HCT116 (cell line): ENCODE measurements at regions not wholly inside any gene's neighbourhood (a gene's known extent, or its start where the extent isn't known, plus 50 kb on each side); places are given as distances from the start of the nearest gene placed in this dataset.

Experiments
- ATF3 ChIP-seq: IDR thresholded peaks from 2 replicates; pipeline ENCODE4 v1.6.1; 2012
- CEBPB ChIP-seq: IDR thresholded peaks from 2 replicates; pipeline ENCODE4 v1.6.1; 2012; ENCODE audit warnings: low read depth
- CTCF ChIP-seq, 3 experiments: fragments of 200-600 bp in 1 of 3; sonication (generic) in 1 of 3; IDR thresholded peaks in 2 of 3; conservative IDR thresholded peaks in 1 of 3; 2 replicates each; pipeline ENCODE4 v1.5.1; 2012 to 2017; ENCODE audit warnings: low read depth in 2 of 3, low read length in 2 of 3, antibody characterized with exemption in 1 of 3, borderline replicate concordance in 1 of 3, control low read depth in 1 of 3, mild to moderate bottlenecking in 1 of 3, mixed read lengths in 1 of 3, mixed run types in 1 of 3, moderate library complexity in 1 of 3; ENCODE audit not compliant: insufficient read depth in 1 of 3
- EGR1 ChIP-seq: IDR thresholded peaks from 2 replicates; pipeline ENCODE4 v1.6.1; 2012; ENCODE audit warnings: low read depth
- EZH2phosphoT487 ChIP-seq: fragments of 200-600 bp; IDR thresholded peaks from 2 replicates; pipeline ENCODE4 v1.6.1; 2018; ENCODE audit warnings: antibody characterized with exemption, borderline replicate concordance
- MAX ChIP-seq: IDR thresholded peaks from 2 replicates; pipeline ENCODE4 v1.6.1; 2012
- POLR2A ChIP-seq: IDR thresholded peaks from 2 replicates; pipeline ENCODE4 v1.7.0; 2011; ENCODE audit warnings: borderline replicate concordance; ENCODE audit not compliant: insufficient read depth, insufficient read length; ENCODE audit errors: extremely low read depth
- POLR2AphosphoS5 ChIP-seq: IDR thresholded peaks from 2 replicates; pipeline ENCODE4 v1.6.1; 2011; ENCODE audit warnings: mild to moderate bottlenecking, low read depth, low read length, moderate library complexity
- REST ChIP-seq: IDR thresholded peaks from 2 replicates; pipeline ENCODE4 v1.6.1; 2012; ENCODE audit warnings: low read depth
- YY1 ChIP-seq: IDR thresholded peaks from 2 replicates; pipeline ENCODE4 v1.6.1; 2011; ENCODE audit warnings: low read length, low read depth, moderate library complexity, mild to moderate bottlenecking; ENCODE audit not compliant: insufficient replicate concordance; ENCODE audit errors: extremely low read depth
- ZBTB33 ChIP-seq: IDR thresholded peaks from 2 replicates; pipeline ENCODE4 v1.6.1; 2011; ENCODE audit warnings: mild to moderate bottlenecking, low read length, moderate library complexity; ENCODE audit not compliant: insufficient replicate concordance; ENCODE audit errors: extremely low read depth

- TF ChIP-seq CTCF (IDR thresholded peaks at IDR 0.05 in 2 of 3, conservative IDR thresholded peaks at IDR 0.05 in 1 of 3; ENCODE audit: borderline replicate concordance in 1 of 3, insufficient read depth in 1 of 3, low read depth in 2 of 3, low read length in 2 of 3) (no peak), POLR2AphosphoS5 (no peak), MAX (no peak), YY1 (no peak), EZH2phosphoT487 (no peak), POLR2A (no peak), REST (no peak), ATF3 (no peak), ZBTB33 (no peak), CEBPB (no peak), EGR1 (no peak)
These were observed 165.3 kb downstream of the LTN1 start for GRCh38 chr21:28827422-28827821.
